ENCODE measurements at regions not wholly inside any gene's neighbourhood (a gene's known extent, or its start where the extent isn't known, plus 50 kb on each side); places are given as distances from the start of the nearest gene placed in this dataset.

- DNase-seq (ENCODE audit: low spot score) = no peak
- H3K27me3 ChIP-seq (ENCODE audit: insufficient read depth, poor library complexity, severe bottlenecking) = no peaks in the 10 kb centered on the region
- H3K9me3 ChIP-seq (ENCODE audit: severe bottlenecking) = no peaks in the 10 kb centered on the region
- H3K4me3 ChIP-seq (ENCODE audit: severe bottlenecking) = no peak overlapping the region
- peak; percentile 90 for ATAC-seq (ENCODE audit: low read depth)
- TF ChIP-seq, protein P1, sequence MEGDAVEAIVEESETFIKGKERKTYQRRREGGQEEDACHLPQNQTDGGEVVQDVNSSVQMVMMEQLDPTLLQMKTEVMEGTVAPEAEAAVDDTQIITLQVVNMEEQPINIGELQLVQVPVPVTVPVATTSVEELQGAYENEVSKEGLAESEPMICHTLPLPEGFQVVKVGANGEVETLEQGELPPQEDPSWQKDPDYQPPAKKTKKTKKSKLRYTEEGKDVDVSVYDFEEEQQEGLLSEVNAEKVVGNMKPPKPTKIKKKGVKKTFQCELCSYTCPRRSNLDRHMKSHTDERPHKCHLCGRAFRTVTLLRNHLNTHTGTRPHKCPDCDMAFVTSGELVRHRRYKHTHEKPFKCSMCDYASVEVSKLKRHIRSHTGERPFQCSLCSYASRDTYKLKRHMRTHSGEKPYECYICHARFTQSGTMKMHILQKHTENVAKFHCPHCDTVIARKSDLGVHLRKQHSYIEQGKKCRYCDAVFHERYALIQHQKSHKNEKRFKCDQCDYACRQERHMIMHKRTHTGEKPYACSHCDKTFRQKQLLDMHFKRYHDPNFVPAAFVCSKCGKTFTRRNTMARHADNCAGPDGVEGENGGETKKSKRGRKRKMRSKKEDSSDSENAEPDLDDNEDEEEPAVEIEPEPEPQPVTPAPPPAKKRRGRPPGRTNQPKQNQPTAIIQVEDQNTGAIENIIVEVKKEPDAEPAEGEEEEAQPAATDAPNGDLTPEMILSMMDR (IDR thresholded peaks at IDR 0.05; ENCODE audit: poor library complexity, severe bottlenecking) = no peak
- H3K36me3 ChIP-seq (ENCODE audit: low read depth) = no peaks in the 10 kb centered on the region
- peak overlapping the region; percentile 100 for H3K27ac ChIP-seq (ENCODE audit: poor library complexity, severe bottlenecking)
- H3K4me1 ChIP-seq (ENCODE audit: insufficient read depth, poor library complexity, severe bottlenecking) = peaks cover 53% of the 10 kb centered on the region
These were observed 121.2 kb upstream of the LRIG3 start for GRCh38 chr12:59041241-59042121.

- Histone ChIP-seq H3K9me3 (ENCODE audit: severe bottlenecking) (no peaks in the 10 kb centered on the region), H3K36me3 (ENCODE audit: low read depth) (no peaks in the 10 kb centered on the region), H3K4me1 (ENCODE audit: insufficient read depth, poor library complexity, severe bottlenecking) (peaks cover 48% of the 10 kb centered on the region), H3K27ac (ENCODE audit: poor library complexity, severe bottlenecking) (peak overlapping the region; percentile 100), H3K27me3 (ENCODE audit: insufficient read depth, poor library complexity, severe bottlenecking) (no peaks in the 10 kb centered on the region), H3K4me3 (ENCODE audit: severe bottlenecking) (no peak overlapping the region)
- TF ChIP-seq, protein P1 (IDR thresholded peaks at IDR 0.05; ENCODE audit: poor library complexity, severe bottlenecking) = no peak
- DNase-seq (ENCODE audit: low spot score) (no peak), ATAC-seq (ENCODE audit: low read depth) (peak; percentile 13; the same call in 1 of the 3 replicates)
These were observed 120.4 kb upstream of the LRIG3 start for GRCh38 chr12:59040656-59041055.

DNA sequence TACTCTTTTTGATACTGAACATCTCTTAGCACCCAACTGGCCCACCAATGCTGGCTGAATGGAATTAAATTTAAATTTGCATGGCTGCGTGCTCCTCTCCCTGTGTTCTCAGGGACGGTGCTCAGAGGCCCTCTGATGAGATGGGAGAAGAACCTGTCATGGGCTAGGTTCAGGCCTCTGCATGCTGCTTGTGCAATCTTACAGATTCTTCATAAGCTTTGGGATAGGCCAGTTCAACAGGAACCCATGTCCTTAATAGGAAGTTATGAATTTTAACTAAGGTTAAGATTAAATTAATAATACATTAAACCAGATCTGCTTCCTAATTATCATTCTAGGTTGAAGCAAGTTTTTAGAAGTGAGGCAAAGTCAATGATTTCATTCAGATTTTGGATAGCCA, 119.7 kb upstream of the LRIG3 start:
- DNase-seq (ENCODE audit: low spot score) = no peak
- Histone ChIP-seq H3K4me1 (ENCODE audit: insufficient read depth, poor library complexity, severe bottlenecking) (peaks cover 48% of the 10 kb centered on the region), H3K27me3 (ENCODE audit: insufficient read depth, poor library complexity, severe bottlenecking) (no peaks in the 10 kb centered on the region), H3K9me3 (ENCODE audit: severe bottlenecking) (no peaks in the 10 kb centered on the region), H3K36me3 (ENCODE audit: low read depth) (no peaks in the 10 kb centered on the region), H3K27ac (ENCODE audit: poor library complexity, severe bottlenecking) (peak overlapping the region; percentile 100), H3K4me3 (ENCODE audit: severe bottlenecking) (no peak overlapping the region)
- no peak for ATAC-seq (ENCODE audit: low read depth)
- TF ChIP-seq, protein P1 (IDR thresholded peaks at IDR 0.05; ENCODE audit: poor library complexity, severe bottlenecking) = no peak

DNA sequence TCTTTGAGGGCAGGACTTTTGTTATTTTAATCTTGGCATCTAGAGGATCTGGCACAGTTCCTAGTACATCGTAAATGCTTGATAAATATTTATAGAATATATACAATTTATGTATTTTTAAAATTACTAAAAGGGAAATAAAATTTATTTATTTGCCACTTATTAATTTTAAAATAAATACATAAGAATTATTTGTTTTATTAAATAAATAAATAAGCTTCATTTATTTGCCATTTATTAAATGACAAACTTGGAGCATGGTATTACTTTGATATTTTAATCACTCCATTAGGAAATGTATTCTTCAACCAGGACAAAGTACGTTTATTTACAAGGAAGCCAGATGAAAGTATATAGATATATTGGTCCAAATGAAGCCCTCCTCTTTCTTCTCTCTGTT, 118.7 kb upstream of the LRIG3 start:
- Histone ChIP-seq H3K36me3 (ENCODE audit: low read depth) (no peaks in the 10 kb centered on the region), H3K4me3 (ENCODE audit: severe bottlenecking) (no peak overlapping the region), H3K27ac (ENCODE audit: poor library complexity, severe bottlenecking) (peak overlapping the region; percentile 100), H3K4me1 (ENCODE audit: insufficient read depth, poor library complexity, severe bottlenecking) (peaks cover 48% of the 10 kb centered on the region), H3K27me3 (ENCODE audit: insufficient read depth, poor library complexity, severe bottlenecking) (no peaks in the 10 kb centered on the region), H3K9me3 (ENCODE audit: severe bottlenecking) (no peaks in the 10 kb centered on the region)
- TF ChIP-seq, protein P1 (IDR thresholded peaks at IDR 0.05; ENCODE audit: poor library complexity, severe bottlenecking) = no peak
- ATAC-seq (ENCODE audit: low read depth) (no peak), DNase-seq (ENCODE audit: low spot score) (no peak)
